MV-4-11 (cell line): ENCODE measurements at regions not wholly inside any gene's neighbourhood (a gene's known extent, or its start where the extent isn't known, plus 50 kb on each side); places are given as distances from the start of the nearest gene placed in this dataset.
"Not testable (repeated sequence)": the region's sequence is repeated elsewhere in the genome, so short reads cannot be mapped to it uniquely, and the experiment has no call there.

Source experiments
- DNase-seq: peaks from one replicate; lab custom pipeline; 2025; lab: John Stamatoyannopoulos, UW

GRCh38 chr5:20797216-20797615 is 809.2 kb upstream of the CDH18 start:
- not testable (repeated sequence) for DNase-seq

- DNase-seq, result not testable (repeated sequence)
These were observed 796.8 kb upstream of the CDH18 start for GRCh38 chr5:20784755-20785154.

GRCh38 chr5:20783484-20783883 is 795.5 kb upstream of the CDH18 start:
- not testable (repeated sequence) for DNase-seq

- not testable (repeated sequence) for DNase-seq
These were observed 783.3 kb upstream of the CDH18 start for GRCh38 chr5:20771338-20771737.

- not testable (repeated sequence) for DNase-seq
These were observed 777.1 kb upstream of the CDH18 start for GRCh38 chr5:20765074-20765473.

- DNase-seq, result not testable (repeated sequence)
These were observed 771.5 kb upstream of the CDH18 start for GRCh38 chr5:20759459-20759858.

GRCh38 chr5:20752179-20752578 is 764.2 kb upstream of the CDH18 start:
- DNase-seq, result not testable (repeated sequence)

- not testable (repeated sequence) for DNase-seq
These were observed 747.7 kb upstream of the CDH18 start for GRCh38 chr5:20735715-20736114.

- DNase-seq, result peak; percentile 59
These were observed 744.2 kb upstream of the CDH18 start for GRCh38 chr5:20732223-20732622.

GRCh38 chr5:20721286-20721685 is 733.3 kb upstream of the CDH18 start:
- not testable (repeated sequence) for DNase-seq

- not testable (repeated sequence) for DNase-seq
These were observed 723.6 kb upstream of the CDH18 start for GRCh38 chr5:20711520-20712155.

- DNase-seq, result not testable (repeated sequence)
These were observed 719.6 kb upstream of the CDH18 start for GRCh38 chr5:20707634-20708033.

GRCh38 chr5:20694121-20694520 is 706.1 kb upstream of the CDH18 start:
- peak; percentile 36 for DNase-seq

- DNase-seq, result no peak
These were observed 704.9 kb upstream of the CDH18 start for GRCh38 chr5:20692913-20693312.

- DNase-seq, result no peak
These were observed 695.4 kb upstream of the CDH18 start for GRCh38 chr5:20683241-20683940.

- no peak for DNase-seq
These were observed 692.8 kb upstream of the CDH18 start for GRCh38 chr5:20680718-20681302.

- peak; percentile 56 for DNase-seq
These were observed 690.9 kb upstream of the CDH18 start for GRCh38 chr5:20678814-20679298.

- DNase-seq, result no peak
These were observed 690.4 kb upstream of the CDH18 start for GRCh38 chr5:20678386-20678785.

- DNase-seq, result no peak
These were observed 672.6 kb upstream of the CDH18 start for GRCh38 chr5:20660588-20660987.

- no peak for DNase-seq
These were observed 668.3 kb upstream of the CDH18 start for GRCh38 chr5:20656262-20656661.

- DNase-seq, result no peak
These were observed 667.2 kb upstream of the CDH18 start for GRCh38 chr5:20655211-20655610.

- no peak for DNase-seq
These were observed 666.7 kb upstream of the CDH18 start for GRCh38 chr5:20654746-20655145.

- DNase-seq, result no peak
These were observed 666.0 kb upstream of the CDH18 start for GRCh38 chr5:20654033-20654432.
